MM.1S (cell line): ENCODE measurements at regions not wholly inside any gene's neighbourhood (a gene's known extent, or its start where the extent isn't known, plus 50 kb on each side); places are given as distances from the start of the nearest gene placed in this dataset.

Experiments used
- CTCF ChIP-seq: fragments of 300-600 bp; sonication (generic); IDR thresholded peaks from 2 replicates; pipeline ENCODE4 v1.5.1; 2016; ENCODE audit warnings: antibody characterized with exemption, low read length, mixed read lengths
- EZH2 ChIP-seq: fragments of 300-600 bp; sonication (generic); optimal IDR thresholded peaks from 2 replicates; pipeline ENCODE3; 2017; ENCODE audit warnings: low read depth, mild to moderate bottlenecking, antibody characterized with exemption, low read length, mixed read lengths
- EZH2phosphoT487 ChIP-seq: fragments of 300-600 bp; sonication (generic); IDR thresholded peaks from 2 replicates; pipeline ENCODE4 v1.6.1; 2018; ENCODE audit warnings: antibody characterized with exemption, low read length

DNA sequence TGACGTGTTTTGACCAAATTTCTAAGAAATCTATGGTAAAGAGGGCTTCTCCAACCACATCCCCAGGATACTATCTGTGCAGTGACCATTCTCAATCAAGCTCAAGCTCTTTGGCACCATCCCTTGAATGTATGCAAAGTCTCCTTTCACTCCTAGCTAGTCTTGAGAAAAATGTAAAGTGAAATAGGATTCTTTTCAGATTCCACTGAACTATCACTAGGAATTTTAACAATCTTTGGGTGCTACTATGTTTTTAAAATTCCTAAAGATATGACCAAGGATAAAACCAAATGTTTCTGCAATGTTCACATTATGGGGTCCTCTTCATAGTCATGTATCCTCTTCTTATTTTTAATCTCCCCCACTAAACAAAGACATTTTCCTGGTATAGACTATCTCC is 107.8 kb downstream of the TMCO5A start:
- TF ChIP-seq CTCF (no peak), EZH2 (no peak), EZH2phosphoT487 (no peak)
